ENCODE measurements at regions not wholly inside any gene's neighbourhood (a gene's known extent, or its start where the extent isn't known, plus 50 kb on each side); places are given as distances from the start of the nearest gene placed in this dataset.

DNA sequence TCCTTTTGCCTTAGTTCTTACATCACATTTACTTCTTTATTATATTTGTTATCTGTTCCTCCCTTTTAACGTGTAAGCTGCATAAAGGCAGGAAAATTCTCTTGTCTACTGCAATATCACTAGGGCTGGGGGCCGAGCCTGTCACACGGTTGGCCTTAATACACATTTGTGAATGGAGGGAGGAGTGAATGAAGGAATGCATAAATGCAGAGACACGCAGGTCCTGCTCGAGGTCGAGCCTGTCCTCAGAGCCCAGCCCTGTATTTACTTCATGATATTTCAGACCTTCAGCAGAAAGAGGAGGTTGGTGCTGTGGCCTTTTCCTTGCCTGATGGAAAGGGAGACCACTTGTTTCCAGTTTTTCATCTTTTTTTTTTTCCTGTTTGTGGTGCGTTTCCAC, 671.3 kb downstream of the PTPRU start:
- no peak for TF ChIP-seq POLR2A (IDR thresholded peaks at IDR 0.05; ENCODE audit: extremely low read depth, insufficient read length)
- TF ChIP-seq, protein P1, sequence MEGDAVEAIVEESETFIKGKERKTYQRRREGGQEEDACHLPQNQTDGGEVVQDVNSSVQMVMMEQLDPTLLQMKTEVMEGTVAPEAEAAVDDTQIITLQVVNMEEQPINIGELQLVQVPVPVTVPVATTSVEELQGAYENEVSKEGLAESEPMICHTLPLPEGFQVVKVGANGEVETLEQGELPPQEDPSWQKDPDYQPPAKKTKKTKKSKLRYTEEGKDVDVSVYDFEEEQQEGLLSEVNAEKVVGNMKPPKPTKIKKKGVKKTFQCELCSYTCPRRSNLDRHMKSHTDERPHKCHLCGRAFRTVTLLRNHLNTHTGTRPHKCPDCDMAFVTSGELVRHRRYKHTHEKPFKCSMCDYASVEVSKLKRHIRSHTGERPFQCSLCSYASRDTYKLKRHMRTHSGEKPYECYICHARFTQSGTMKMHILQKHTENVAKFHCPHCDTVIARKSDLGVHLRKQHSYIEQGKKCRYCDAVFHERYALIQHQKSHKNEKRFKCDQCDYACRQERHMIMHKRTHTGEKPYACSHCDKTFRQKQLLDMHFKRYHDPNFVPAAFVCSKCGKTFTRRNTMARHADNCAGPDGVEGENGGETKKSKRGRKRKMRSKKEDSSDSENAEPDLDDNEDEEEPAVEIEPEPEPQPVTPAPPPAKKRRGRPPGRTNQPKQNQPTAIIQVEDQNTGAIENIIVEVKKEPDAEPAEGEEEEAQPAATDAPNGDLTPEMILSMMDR (IDR thresholded peaks at IDR 0.05; ENCODE audit: low read depth, low read length) = no peak
- TF ChIP-seq MYC (IDR thresholded peaks at IDR 0.05; ENCODE audit: low read depth, low read length) = no peak
- TF ChIP-seq, protein P2, sequence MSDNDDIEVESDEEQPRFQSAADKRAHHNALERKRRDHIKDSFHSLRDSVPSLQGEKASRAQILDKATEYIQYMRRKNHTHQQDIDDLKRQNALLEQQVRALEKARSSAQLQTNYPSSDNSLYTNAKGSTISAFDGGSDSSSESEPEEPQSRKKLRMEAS (IDR thresholded peaks at IDR 0.05; ENCODE audit: low read depth, low read length) = no peak
- DNase-seq (ENCODE audit: low read depth) = no peak
- no peak overlapping the region for H3K4me3 ChIP-seq (ENCODE audit: low read depth, low read length)

DNA sequence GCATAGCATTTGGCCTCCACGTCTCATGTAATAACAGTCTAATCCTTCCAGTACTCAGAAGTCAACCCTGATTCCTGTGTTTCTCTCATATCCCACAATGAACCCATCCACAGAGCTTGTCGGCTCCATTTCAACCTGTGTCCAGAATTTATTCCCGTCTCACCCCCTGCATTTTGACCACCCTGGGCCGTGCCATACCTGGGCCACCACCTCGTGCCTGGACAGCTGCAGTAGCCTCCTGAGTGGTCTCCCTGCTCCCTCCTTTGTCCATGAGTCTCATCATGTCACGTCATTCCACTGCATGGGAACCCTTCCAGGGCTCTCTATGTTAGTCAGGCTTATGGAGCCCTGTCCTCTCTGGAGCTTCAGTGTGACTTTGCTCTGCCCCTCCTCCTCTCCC, 670.6 kb downstream of the PTPRU start:
- TF ChIP-seq POLR2A (IDR thresholded peaks at IDR 0.05; ENCODE audit: extremely low read depth, insufficient read length) (no peak), MYC (IDR thresholded peaks at IDR 0.05; ENCODE audit: low read depth, low read length) (no peak)
- TF ChIP-seq, protein P2 (IDR thresholded peaks at IDR 0.05; ENCODE audit: low read depth, low read length) = no peak
- TF ChIP-seq, protein P1 (IDR thresholded peaks at IDR 0.05; ENCODE audit: low read depth, low read length) = no peak
- no peak for DNase-seq (ENCODE audit: low read depth)
- H3K4me3 ChIP-seq (ENCODE audit: low read depth, low read length) = no peak overlapping the region

DNA sequence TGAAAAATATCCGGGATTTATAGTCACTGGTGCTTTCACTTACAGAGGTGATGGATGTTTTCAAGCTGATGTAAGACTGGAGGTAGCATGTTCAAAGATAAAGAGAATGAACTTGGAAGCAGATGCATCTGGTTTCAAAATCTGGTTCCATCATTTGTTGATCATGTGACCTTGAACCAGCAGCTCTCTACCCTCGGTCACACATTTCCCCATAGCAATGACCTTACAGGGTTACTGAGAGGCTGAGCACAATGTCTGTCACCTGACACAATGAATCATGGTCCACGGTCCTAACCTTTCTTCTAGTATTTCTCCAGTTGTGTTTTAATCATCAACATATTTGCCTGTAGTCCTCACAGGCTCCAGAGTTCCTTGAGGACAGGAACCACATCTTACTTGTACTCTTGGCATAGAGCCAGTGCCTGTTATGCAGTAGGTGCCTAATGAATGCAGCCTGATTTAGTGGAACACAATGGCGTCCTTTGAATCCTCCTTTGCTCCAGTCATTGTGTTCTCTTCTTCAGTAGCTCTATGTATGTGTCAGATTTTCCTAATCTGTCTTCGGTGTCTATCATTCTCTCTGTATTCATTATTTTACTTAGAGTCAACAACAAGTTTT, 667.3 kb downstream of the PTPRU start:
- TF ChIP-seq MYC (IDR thresholded peaks at IDR 0.05; ENCODE audit: low read depth, low read length) = no peak
- TF ChIP-seq, protein P2 (IDR thresholded peaks at IDR 0.05; ENCODE audit: low read depth, low read length) = no peak
- TF ChIP-seq POLR2A (IDR thresholded peaks at IDR 0.05; ENCODE audit: extremely low read depth, insufficient read length) = no peak
- TF ChIP-seq, protein P1 (IDR thresholded peaks at IDR 0.05; ENCODE audit: low read depth, low read length) = no peak
- H3K4me3 ChIP-seq (ENCODE audit: low read depth, low read length) = no peak overlapping the region
- DNase-seq (ENCODE audit: low read depth) = no peak

DNA sequence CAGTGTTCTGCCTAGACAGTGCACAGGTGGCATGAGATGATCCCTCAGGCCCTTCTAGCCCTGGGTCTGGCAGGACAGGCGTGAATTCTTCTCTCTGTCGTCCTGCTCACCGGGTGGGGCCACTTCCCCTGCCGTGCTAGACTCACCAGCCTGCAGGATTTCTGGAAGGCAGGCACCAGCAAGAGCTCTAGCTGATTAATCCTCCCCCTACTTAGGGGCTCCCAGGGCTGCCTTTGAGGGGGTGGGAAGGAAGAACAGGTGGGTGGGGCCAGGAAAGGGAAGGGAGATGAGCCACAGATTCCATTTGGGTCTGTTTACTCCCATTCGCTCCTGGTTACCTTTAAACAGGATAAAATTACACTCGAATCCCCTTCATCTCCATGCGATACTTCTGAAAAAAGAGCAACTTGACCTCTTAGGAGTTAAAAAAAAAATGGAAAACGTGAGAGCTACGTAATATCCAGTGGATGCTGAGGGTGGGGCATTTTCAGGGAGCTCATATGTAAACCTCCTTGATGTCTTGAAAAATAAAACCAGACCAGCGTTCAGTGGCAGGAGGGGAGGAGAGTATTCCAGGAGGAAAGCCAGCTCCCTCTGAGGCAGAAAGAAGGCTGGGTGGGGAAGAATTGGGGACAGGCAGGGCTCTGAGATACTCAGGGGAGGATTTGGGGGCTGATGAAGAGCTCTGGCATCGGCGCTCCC, 665.5 kb downstream of the PTPRU start:
- DNase-seq (ENCODE audit: low read depth) = no peak
- no peak for TF ChIP-seq MYC (IDR thresholded peaks at IDR 0.05; ENCODE audit: low read depth, low read length)
- TF ChIP-seq, protein P2 (IDR thresholded peaks at IDR 0.05; ENCODE audit: low read depth, low read length) = no peak
- TF ChIP-seq, protein P1 (IDR thresholded peaks at IDR 0.05; ENCODE audit: low read depth, low read length) = no peak
- no peak for TF ChIP-seq POLR2A (IDR thresholded peaks at IDR 0.05; ENCODE audit: extremely low read depth, insufficient read length)
- no peak overlapping the region for H3K4me3 ChIP-seq (ENCODE audit: low read depth, low read length)

DNA sequence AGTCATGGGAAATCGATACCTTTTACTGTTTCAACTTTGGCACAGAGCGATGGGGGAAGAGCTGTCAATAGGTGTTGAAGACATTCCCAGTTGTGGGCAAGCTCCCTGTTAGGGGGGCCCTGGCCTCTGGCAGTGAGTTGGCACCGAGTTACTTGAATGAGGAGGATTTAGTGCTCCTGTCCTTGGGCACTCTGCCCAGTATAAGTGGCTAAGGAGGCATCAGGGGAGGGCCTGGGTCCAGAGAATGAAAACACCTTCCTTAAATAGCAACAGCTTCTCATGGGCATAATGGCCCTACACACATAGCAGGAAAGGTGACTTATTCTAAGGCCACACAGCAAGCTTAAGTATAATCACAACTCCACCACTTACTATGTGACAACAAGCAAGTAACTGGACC, 664.4 kb downstream of the PTPRU start:
- no peak overlapping the region for H3K4me3 ChIP-seq (ENCODE audit: low read depth, low read length)
- TF ChIP-seq MYC (IDR thresholded peaks at IDR 0.05; ENCODE audit: low read depth, low read length) = no peak
- TF ChIP-seq, protein P1 (IDR thresholded peaks at IDR 0.05; ENCODE audit: low read depth, low read length) = no peak
- no peak for TF ChIP-seq POLR2A (IDR thresholded peaks at IDR 0.05; ENCODE audit: extremely low read depth, insufficient read length)
- TF ChIP-seq, protein P2 (IDR thresholded peaks at IDR 0.05; ENCODE audit: low read depth, low read length) = no peak
- no peak for DNase-seq (ENCODE audit: low read depth)

Data from NB4 (cell line).